ENCODE measurements at regions not wholly inside any gene's neighbourhood (a gene's known extent, or its start where the extent isn't known, plus 50 kb on each side); places are given as distances from the start of the nearest gene placed in this dataset.

GRCh38 chr16:63568164-63568563, 1531.9 kb upstream of the CDH8 start:
- TF ChIP-seq POLR2AphosphoS5 (IDR thresholded peaks at IDR 0.05; ENCODE audit: low read depth) (no peak), CTCF (IDR thresholded peaks at IDR 0.05; ENCODE audit: insufficient read depth, low read length) (no peak)

Measured in HL-60 (cell line).